ENCODE measurements at regions not wholly inside any gene's neighbourhood (a gene's known extent, or its start where the extent isn't known, plus 50 kb on each side); places are given as distances from the start of the nearest gene placed in this dataset.

DNA sequence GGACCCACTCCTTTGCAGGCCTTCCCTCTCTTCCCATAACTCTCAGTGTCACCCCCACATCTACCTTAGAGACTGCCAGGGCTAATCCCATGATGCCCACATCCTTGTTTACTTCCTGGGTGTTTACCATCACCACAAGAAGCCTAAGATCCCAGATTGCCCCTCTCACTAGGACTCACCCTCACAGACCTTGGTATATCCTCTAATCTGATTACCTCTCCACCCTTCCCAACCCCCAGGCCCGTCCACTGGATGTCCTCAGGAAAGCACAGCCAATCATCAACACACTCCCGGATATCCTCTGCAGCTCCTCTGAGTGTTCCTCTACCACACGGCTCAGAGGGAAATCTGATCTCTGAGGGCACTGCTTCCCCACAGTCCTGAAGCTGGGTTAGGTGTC is 91.0 kb downstream of the FOXD1 start:
- no peak for TF ChIP-seq POLR2A (IDR thresholded peaks at IDR 0.05)
- TF ChIP-seq, protein P1, sequence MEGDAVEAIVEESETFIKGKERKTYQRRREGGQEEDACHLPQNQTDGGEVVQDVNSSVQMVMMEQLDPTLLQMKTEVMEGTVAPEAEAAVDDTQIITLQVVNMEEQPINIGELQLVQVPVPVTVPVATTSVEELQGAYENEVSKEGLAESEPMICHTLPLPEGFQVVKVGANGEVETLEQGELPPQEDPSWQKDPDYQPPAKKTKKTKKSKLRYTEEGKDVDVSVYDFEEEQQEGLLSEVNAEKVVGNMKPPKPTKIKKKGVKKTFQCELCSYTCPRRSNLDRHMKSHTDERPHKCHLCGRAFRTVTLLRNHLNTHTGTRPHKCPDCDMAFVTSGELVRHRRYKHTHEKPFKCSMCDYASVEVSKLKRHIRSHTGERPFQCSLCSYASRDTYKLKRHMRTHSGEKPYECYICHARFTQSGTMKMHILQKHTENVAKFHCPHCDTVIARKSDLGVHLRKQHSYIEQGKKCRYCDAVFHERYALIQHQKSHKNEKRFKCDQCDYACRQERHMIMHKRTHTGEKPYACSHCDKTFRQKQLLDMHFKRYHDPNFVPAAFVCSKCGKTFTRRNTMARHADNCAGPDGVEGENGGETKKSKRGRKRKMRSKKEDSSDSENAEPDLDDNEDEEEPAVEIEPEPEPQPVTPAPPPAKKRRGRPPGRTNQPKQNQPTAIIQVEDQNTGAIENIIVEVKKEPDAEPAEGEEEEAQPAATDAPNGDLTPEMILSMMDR (IDR thresholded peaks at IDR 0.05) = no peak

All from Peyer's patch (tissue), 4 donors.